GM10266 (cell line): ENCODE measurements at regions not wholly inside any gene's neighbourhood (a gene's known extent, or its start where the extent isn't known, plus 50 kb on each side); places are given as distances from the start of the nearest gene placed in this dataset.
"Not testable (repeated sequence)": the region's sequence is repeated elsewhere in the genome, so short reads cannot be mapped to it uniquely, and the experiment has no call there.

Source experiments
- DNase-seq: peaks from one replicate; pipeline ENCODE4 v3.0.0; 2012; ENCODE audit errors: extremely low spot score
- TF ChIP-seq, protein P1 (sequence below): IDR thresholded peaks from 2 replicates; pipeline ENCODE4 v1.5.1; 2012; ENCODE audit warnings: mild to moderate bottlenecking, low read depth; ENCODE audit not compliant: control insufficient read depth, insufficient read depth; ENCODE audit errors: missing control alignments

DNA sequence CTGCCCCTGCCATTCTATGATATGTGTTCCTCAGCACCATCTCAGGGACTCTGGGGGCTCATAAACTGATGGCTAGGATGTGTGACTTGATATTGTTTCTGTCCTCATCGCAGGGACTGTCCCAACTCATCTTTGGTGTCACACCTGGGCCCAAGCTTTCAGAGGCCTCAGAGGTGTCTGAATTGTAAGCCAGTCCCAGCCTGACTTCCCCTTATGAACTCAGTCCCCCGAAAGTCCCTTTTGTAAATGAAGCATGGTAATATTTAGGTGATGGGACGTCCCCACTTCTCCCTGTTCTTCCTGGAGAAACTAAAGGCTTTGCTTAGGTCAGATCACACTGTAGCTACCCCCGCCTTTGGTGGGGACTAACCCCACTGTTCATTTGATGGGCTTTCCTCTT, 142.4 kb upstream of the TLE3 start:
- TF ChIP-seq, protein P1, sequence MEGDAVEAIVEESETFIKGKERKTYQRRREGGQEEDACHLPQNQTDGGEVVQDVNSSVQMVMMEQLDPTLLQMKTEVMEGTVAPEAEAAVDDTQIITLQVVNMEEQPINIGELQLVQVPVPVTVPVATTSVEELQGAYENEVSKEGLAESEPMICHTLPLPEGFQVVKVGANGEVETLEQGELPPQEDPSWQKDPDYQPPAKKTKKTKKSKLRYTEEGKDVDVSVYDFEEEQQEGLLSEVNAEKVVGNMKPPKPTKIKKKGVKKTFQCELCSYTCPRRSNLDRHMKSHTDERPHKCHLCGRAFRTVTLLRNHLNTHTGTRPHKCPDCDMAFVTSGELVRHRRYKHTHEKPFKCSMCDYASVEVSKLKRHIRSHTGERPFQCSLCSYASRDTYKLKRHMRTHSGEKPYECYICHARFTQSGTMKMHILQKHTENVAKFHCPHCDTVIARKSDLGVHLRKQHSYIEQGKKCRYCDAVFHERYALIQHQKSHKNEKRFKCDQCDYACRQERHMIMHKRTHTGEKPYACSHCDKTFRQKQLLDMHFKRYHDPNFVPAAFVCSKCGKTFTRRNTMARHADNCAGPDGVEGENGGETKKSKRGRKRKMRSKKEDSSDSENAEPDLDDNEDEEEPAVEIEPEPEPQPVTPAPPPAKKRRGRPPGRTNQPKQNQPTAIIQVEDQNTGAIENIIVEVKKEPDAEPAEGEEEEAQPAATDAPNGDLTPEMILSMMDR = no peak

DNA sequence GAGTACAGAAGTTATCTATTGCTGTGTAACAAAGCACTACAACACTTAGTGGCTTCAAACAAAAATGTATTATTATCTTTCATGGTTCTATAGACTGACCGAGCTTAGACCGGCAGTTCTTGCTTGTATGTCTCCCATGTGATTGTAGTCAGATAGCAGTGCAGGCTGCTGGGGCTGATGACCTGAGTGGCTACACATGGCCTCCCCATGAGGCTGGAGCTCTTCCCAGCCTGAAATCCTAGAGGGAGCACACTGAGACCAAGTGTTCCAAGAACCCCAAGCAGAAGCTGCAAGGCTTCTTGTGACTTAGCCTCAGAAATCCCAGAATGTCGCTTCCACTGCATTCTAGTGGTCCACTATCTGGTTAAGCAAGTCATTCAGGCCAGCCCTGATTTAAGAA, 141.2 kb upstream of the TLE3 start:
- TF ChIP-seq, protein P1 = no peak
- no peak for DNase-seq

More for the DNA sequence above, 142.4 kb upstream of the TLE3 start:
- DNase-seq = peak; percentile 69

DNA sequence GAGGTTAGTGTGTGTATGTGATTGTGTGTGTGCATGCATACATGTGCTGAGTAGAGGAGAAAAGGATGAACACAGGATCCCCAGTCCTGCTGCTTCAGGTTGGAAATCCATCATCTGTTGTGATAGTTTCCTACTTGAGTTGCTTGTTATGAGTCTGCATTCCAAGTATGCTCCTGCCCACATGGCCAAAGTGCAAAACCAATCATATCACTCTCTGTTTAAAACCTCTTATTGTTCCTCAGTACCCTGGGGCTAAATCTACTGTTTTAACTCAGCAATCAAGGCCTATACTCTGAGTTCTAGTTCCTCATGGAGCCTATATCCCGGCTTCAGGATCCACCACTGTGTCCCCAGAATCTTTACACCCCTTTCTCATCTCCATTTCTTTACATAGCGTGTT, 139.9 kb upstream of the TLE3 start:
- DNase-seq = no peak
- TF ChIP-seq, protein P1 = no peak

DNA sequence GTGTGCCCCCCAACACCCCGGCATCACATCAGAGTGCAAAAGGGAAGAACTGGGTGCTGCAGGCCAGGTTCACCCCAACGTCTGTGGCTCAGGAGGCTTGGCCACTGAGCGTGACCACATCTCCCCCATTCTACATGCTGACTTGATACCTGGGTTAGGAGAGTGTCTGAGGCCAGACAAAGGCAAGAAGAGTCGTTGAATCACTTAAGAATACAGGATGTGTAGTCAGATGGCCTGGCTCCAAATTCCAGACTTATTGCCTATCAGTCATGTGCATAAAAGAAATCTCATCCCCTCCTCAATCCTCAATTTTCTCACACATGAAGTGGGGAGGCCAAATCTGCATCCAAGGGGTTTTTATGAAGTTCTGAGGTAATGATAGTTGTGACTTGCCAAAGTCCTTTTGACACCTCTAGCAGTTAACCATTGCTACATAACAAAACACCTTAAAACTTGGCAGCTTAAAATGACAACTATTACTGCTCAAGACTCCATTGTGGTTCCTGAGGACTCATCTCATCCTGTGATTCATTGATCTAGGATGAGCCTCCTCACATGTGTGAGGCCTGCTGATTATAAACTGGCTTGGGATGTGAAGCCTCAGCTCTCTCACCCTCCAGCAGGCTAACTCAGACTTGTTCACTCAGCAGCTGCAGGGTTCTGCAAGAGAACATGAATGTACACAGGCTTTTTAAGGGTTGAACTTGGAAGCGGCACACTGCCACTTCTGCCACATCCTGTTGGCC, 138.8 kb upstream of the TLE3 start:
- DNase-seq = no peak

DNA sequence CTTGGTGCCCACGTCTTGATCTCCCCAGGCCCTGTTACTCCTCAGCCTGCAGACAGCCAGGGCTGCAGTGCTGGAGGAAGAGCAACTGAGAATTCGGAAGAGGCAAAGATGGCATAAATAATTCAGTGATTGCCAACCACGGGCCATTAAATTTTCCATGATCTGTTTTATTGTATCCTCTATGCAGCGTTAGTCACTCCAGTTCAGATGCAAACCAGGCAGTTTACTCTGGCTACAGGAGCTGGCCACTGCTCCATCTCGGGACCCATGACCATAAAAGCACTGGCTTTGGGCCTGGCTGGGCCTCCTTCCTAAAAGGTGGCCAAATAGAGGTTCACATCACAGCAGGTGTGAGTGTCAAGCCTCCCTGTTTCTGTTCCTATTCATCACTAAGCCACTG, 137.6 kb upstream of the TLE3 start:
- no peak for DNase-seq
- TF ChIP-seq, protein P1 = no peak

More for the DNA sequence above, 138.8 kb upstream of the TLE3 start:
- TF ChIP-seq, protein P1 = no peak

DNA sequence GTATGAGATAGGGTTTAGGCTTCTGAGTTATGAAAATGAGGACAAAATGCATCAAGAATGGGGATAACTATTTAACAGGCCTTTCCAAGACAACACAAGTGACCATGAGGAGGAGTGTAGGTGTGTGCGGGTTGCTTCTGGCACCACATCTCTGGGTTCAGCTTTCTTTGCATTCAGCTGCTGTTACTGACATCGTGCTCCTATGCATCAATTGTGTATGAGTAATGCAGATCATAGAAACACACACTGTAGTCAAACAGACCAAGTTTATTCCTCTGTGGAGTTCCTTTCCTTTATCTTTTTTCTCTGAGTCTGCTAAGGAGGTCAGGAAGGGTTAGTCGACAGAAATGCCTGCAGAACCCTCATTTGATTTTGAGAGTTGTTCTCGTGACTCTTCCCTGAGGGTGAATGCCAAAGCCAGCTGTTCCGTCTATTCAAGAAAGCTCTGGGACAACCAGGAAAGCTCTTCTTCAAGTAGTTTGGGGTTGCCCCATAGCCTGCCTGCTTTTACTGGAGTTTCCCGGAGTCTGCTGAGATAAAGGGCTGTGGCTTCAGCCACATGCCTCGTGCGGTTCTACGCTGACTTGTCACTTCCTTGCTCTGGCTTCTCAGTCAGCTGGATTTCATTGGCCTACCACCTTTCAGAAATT, 136.7 kb upstream of the TLE3 start:
- TF ChIP-seq, protein P1 = no peak

DNA sequence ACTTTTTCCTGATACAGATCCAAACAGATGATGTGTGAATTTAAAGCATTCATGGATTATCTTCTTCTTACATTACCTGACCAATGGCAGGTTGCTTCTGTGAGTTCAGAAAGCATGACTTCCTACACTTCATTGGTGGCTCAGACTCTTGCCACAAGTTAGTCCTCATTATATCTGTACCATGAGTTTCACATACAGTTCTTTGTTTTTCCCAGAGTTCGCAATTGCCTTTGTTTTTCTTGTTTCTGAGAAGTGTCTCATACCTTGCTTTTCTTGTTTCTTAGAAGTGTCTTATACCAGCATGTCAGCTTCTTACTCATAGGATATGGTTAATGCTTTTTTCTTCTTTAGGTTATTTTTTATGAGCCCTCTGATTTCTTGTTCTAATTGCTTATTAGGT, 133.8 kb upstream of the TLE3 start:
- TF ChIP-seq, protein P1 = no peak
- DNase-seq = no peak

More for the DNA sequence above, 136.7 kb upstream of the TLE3 start:
- DNase-seq = no peak

DNA sequence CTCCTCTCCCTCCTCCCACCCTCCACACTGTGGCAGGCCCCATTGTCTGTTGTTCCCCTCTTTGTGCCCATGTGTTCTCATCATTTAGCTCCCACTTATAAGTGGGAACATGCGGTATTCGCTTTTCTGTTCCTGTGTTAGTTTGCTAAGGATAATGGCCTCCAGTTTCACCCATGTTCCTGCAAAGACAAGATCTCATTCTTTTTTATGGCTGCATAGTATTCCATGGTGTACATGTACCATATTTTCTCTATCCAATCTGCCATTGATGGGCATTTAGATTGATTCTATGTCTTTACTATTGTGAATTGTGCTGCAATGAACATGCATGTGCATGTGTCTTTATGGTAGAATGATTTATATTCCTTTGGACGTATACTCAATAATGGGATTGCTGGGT, 130.2 kb upstream of the TLE3 start:
- DNase-seq = not testable (repeated sequence)
